Skeletal muscle tissue (tissue), 3 donors: ENCODE measurements at regions not wholly inside any gene's neighbourhood (a gene's known extent, or its start where the extent isn't known, plus 50 kb on each side); places are given as distances from the start of the nearest gene placed in this dataset.

Experiments used
- H3K27ac ChIP-seq: one replicate; pipeline ENCODE4 v1.7.0; 2013; ENCODE audit warnings: mild to moderate bottlenecking, low read depth, low read length, inconsistent platforms
- H3K27me3 ChIP-seq, 3 donors: one replicate each; pipeline ENCODE4 v1.7.0; 2013; ENCODE audit warnings: low read length in 3 of 3; ENCODE audit not compliant: control insufficient read depth in 3 of 3, insufficient read depth in 3 of 3
- H3K36me3 ChIP-seq, 3 donors: one replicate each; pipeline ENCODE4 v1.7.0; 2013; ENCODE audit warnings: low read length in 3 of 3; ENCODE audit not compliant: control insufficient read depth in 3 of 3, insufficient read depth in 3 of 3
- H3K4me1 ChIP-seq, 3 donors: one replicate each; pipeline ENCODE4 v1.7.0; 2013; ENCODE audit warnings: low read length in 3 of 3, mild to moderate bottlenecking in 3 of 3; ENCODE audit not compliant: control insufficient read depth in 3 of 3, insufficient read depth in 3 of 3
- H3K4me3 ChIP-seq, 3 donors: one replicate each; pipeline ENCODE4 v1.7.0; 2013; ENCODE audit warnings: low read length in 3 of 3
- H3K9ac ChIP-seq, 3 donors: one replicate each; pipeline ENCODE4 v1.7.0; 2013; ENCODE audit warnings: low read length in 3 of 3, mild to moderate bottlenecking in 3 of 3, moderate library complexity in 2 of 3, low read depth in 1 of 3
- H3K9me3 ChIP-seq, 3 donors: one replicate each; pipeline ENCODE4 v1.7.0; 2013; ENCODE audit warnings: low read length in 3 of 3; ENCODE audit not compliant: control insufficient read depth in 3 of 3
- donor health status: Osteomylitis.

DNA sequence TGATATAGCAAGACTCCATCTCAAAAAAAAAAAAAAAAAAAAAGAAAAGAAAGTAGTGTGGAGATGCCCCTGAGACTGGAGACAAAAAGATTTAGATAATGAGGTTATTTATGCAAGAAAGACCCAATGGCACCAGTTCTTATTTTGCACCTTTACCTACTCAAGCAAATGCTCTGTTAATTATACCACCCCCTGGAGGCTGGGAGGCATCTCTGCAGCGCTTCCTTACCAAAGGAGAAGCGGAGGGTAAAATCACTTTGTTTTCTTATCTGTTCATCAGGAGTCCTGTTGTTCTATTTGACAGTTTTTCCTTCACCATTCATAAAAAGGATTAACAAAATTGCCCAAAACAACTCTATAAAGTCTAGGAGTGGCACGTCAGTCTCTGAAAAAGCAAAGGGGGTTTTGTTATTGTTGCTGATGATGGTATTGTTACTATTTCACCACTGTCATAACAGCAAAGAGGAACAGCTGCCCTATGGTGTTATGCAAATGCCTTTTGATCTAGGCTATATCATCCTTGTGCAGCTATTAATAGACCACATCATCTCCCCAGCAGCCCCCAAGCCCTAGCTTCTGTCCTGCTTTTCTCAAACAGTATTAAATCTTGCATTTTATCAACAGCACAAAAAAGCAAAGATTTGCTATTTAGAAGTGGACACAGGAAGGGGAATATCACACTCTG is 174.0 kb downstream of the PALM2AKAP2 start:
- Histone ChIP-seq H3K27me3 (no peaks in the 10 kb centered on the region), H3K9ac (no peak overlapping the region), H3K4me1 (peaks cover 6 to 9% (median 7%) of the 10 kb centered on the region in 3 donors), H3K4me3 (no peak overlapping the region), H3K9me3 (no peaks in the 10 kb centered on the region), H3K36me3 (no peaks in the 10 kb centered on the region), H3K27ac (no peak overlapping the region)

GRCh38 chr9:109956717-109957440 is 176.9 kb downstream of the PALM2AKAP2 start:
- peaks cover 6 to 12% (median 7%) of the 10 kb centered on the region in 3 donors for H3K4me1 ChIP-seq
- H3K36me3 ChIP-seq: no peaks in the 10 kb centered on the region
- H3K27ac ChIP-seq: peak overlapping the region; percentile 57
- H3K9ac ChIP-seq: no peak overlapping the region
- no peaks in the 10 kb centered on the region for H3K27me3 ChIP-seq
- H3K9me3 ChIP-seq: no peaks in the 10 kb centered on the region
- H3K4me3 ChIP-seq: peak overlapping the region in 2 of 3 donors; percentile 20 to 27

DNA sequence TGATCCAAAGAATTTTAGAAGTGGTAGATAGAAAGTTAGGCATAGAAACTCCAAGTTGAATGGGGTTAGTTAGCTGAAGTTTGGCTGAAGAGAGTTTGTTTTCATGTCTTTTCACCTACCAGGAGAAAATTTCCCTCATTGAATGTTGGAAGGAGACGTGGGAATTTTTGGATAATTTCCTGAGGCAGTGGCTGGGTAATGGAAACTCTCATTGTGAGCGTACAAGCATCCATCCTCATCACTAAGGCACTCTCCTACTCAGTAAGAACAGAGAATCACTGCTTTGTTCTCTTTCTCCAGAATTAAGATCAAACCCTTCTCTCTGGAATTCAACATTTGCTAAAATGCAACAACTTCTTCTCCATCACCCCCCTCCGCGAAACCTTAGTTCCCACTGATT is 179.7 kb downstream of the PALM2AKAP2 start:
- H3K36me3 ChIP-seq: no peaks in the 10 kb centered on the region
- peaks cover 6 to 12% (median 7%) of the 10 kb centered on the region in 3 donors for H3K4me1 ChIP-seq
- H3K9me3 ChIP-seq: no peaks in the 10 kb centered on the region
- H3K9ac ChIP-seq: no peak overlapping the region
- no peaks in the 10 kb centered on the region for H3K27me3 ChIP-seq
- H3K27ac ChIP-seq: no peak overlapping the region
- H3K4me3 ChIP-seq: no peak overlapping the region

DNA sequence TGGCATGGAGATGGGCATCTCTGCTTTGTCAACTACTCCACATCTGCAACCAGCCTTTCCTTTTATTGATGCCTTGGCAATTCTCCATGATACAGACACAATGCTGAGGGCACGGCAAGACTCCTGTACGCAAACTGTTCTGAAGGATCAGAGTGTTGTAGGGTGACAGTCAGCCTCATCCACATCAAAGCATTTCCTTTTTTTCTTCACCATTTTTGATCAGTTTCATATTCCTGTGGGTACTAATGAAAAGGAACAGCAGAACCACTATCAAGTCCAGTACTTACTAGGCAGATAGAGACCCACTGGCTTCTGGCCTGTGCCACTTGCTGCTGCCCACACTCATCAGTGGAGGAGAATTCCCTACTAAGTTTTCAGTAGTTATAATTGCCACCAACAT is 181.6 kb downstream of the PALM2AKAP2 start:
- H3K4me1 ChIP-seq: peaks cover 6 to 9% (median 7%) of the 10 kb centered on the region in 3 donors
- no peak overlapping the region for H3K9ac ChIP-seq
- H3K27me3 ChIP-seq: no peaks in the 10 kb centered on the region
- no peaks in the 10 kb centered on the region for H3K36me3 ChIP-seq
- H3K4me3 ChIP-seq: no peak overlapping the region
- no peaks in the 10 kb centered on the region for H3K9me3 ChIP-seq
- H3K27ac ChIP-seq: no peak overlapping the region

- Histone ChIP-seq H3K27me3 (no peaks in the 10 kb centered on the region), H3K4me1 (peaks cover 1 to 3% (median 1%) of the 10 kb centered on the region in 3 donors), H3K36me3 (no peaks in the 10 kb centered on the region), H3K27ac (no peak overlapping the region), H3K4me3 (no peak overlapping the region), H3K9me3 (no peaks in the 10 kb centered on the region), H3K9ac (no peak overlapping the region)
Measured at GRCh38 chr9:109962215-109962614, 182.2 kb downstream of the PALM2AKAP2 start.

DNA sequence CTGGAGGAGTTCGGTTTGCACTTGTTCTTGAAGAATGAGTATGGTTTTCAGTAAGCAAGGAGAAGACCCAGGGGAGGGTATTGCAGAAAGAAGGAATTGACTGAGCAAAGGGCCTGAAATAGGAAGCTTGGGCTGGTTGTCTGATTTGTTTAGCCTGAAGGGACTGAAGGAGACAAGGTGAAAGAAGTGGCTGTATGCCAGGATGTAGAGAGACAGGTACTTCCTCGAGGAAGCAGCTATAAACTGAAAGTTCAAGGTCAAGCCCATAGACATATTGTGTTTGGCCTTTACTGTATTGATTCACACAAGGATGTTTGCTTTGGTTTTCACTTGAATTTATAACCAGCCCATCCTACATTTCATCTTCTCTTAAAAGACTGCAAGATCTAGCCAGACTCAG is 183.1 kb downstream of the PALM2AKAP2 start:
- Histone ChIP-seq H3K4me3 (no peak overlapping the region), H3K27me3 (no peaks in the 10 kb centered on the region), H3K36me3 (no peaks in the 10 kb centered on the region), H3K27ac (no peak overlapping the region), H3K9ac (no peak overlapping the region), H3K9me3 (no peaks in the 10 kb centered on the region), H3K4me1 (peaks cover 0 to 3% (median 2%) of the 10 kb centered on the region in 3 donors)

DNA sequence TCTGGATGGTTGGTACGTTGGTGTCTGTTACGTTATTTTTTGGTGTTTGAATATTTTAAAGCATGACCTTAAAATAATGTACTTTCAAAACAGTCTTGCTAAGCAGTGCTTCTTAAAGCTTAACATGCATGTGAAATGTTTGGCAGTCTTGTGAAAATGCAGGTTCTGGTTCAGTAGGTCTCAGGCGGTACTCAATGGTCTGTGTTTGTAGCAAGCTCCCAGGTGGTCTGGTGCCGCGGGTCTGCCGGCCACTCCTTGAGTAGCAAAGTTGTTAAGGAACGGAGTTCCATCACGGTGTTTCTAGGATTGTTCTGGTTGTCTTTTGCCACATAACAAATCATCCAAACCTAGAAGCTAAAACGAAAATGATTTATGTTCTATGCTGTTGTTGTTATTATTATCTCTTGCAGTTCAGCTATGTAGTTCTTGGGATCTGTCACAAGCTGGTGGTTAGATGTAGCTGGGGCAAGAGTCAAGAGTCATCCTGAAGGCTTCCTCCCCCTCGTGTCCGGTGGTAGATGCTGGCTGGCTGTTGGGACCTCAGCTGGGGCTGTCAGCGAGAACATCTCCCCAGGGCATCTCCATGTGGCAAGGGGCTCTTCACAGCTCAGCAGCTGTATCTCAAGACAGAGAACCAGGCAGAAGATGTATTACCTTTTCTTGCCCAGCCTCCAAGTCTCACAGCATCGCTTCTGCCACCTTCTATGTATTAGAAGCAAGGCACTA is 186.8 kb downstream of the PALM2AKAP2 start:
- no peaks in the 10 kb centered on the region for H3K27me3 ChIP-seq
- H3K4me1 ChIP-seq: peaks cover 11 to 12% (median 12%) of the 10 kb centered on the region in 3 donors
- no peak overlapping the region for H3K27ac ChIP-seq
- no peak overlapping the region for H3K4me3 ChIP-seq
- H3K9ac ChIP-seq: no peak overlapping the region
- H3K36me3 ChIP-seq: no peaks in the 10 kb centered on the region
- H3K9me3 ChIP-seq: no peaks in the 10 kb centered on the region

DNA sequence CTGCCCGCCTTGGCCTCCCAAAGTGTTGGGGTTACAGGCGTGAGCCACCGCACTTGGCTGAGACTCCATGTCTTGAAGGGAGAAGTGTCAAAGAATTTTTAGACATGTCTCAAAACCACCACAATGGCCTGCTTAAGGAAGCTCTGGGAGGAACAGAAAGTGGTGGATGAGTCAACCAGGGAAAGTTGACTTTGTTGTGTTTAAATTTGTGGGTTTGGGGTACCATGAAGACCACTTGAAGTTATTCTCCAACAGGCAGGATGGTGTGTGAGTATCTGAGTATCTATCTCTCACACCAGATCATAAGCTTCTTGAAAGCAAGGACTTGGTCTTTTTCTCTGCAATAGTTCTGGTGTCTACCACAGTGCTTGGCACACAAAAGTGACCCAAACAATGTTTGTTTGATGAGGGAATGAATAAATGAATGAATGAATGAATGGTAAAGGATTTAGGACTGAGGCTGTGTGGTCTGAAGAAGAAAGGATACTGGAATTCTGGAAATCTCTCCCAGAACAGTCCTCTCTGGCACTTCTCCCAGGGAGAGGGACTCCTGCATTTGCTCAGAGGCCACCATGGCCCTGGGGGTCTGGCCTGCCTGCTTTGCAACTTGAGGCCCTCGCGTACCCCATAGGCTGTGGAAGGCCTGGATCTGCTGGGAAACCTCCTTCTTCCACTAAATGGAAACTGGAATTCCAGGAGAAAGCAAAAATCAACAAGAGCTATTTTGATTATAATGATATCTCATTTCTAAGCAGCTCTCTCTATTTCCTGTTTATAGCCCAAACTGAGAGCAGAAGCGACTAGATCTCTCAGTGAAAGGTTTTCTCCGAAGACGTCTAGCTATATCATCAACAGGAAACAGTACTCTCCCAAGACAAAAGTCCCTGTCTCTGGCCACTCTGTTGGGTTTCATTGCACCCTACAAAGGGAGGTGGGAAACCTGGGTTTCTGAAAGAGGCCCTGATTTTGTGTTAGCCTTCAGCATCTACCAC is 187.9 kb downstream of the PALM2AKAP2 start:
- H3K36me3 ChIP-seq: no peaks in the 10 kb centered on the region
- peak overlapping the region; percentile 42 for H3K27ac ChIP-seq
- H3K4me1 ChIP-seq: peaks cover 11 to 16% (median 12%) of the 10 kb centered on the region in 3 donors
- no peak overlapping the region for H3K9ac ChIP-seq
- no peaks in the 10 kb centered on the region for H3K27me3 ChIP-seq
- H3K4me3 ChIP-seq: no peak overlapping the region
- no peaks in the 10 kb centered on the region for H3K9me3 ChIP-seq

GRCh38 chr9:109969011-109969410 is 189.0 kb downstream of the PALM2AKAP2 start:
- no peaks in the 10 kb centered on the region for H3K36me3 ChIP-seq
- H3K27ac ChIP-seq: no peak overlapping the region
- no peak overlapping the region for H3K9ac ChIP-seq
- H3K4me1 ChIP-seq: peaks cover 11 to 17% (median 12%) of the 10 kb centered on the region in 3 donors
- H3K9me3 ChIP-seq: no peaks in the 10 kb centered on the region
- H3K27me3 ChIP-seq: no peaks in the 10 kb centered on the region
- H3K4me3 ChIP-seq: no peak overlapping the region
